ENCODE measurements at regions not wholly inside any gene's neighbourhood (a gene's known extent, or its start where the extent isn't known, plus 50 kb on each side); places are given as distances from the start of the nearest gene placed in this dataset.

GRCh38 chr13:40452038-40452666, 214.3 kb downstream of the FOXO1 start:
- TF ChIP-seq, protein P1, sequence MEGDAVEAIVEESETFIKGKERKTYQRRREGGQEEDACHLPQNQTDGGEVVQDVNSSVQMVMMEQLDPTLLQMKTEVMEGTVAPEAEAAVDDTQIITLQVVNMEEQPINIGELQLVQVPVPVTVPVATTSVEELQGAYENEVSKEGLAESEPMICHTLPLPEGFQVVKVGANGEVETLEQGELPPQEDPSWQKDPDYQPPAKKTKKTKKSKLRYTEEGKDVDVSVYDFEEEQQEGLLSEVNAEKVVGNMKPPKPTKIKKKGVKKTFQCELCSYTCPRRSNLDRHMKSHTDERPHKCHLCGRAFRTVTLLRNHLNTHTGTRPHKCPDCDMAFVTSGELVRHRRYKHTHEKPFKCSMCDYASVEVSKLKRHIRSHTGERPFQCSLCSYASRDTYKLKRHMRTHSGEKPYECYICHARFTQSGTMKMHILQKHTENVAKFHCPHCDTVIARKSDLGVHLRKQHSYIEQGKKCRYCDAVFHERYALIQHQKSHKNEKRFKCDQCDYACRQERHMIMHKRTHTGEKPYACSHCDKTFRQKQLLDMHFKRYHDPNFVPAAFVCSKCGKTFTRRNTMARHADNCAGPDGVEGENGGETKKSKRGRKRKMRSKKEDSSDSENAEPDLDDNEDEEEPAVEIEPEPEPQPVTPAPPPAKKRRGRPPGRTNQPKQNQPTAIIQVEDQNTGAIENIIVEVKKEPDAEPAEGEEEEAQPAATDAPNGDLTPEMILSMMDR (conservative IDR thresholded peaks at IDR 0.05; ENCODE audit: low read depth in 2 of 2): no peak
- TF ChIP-seq, protein P2, sequence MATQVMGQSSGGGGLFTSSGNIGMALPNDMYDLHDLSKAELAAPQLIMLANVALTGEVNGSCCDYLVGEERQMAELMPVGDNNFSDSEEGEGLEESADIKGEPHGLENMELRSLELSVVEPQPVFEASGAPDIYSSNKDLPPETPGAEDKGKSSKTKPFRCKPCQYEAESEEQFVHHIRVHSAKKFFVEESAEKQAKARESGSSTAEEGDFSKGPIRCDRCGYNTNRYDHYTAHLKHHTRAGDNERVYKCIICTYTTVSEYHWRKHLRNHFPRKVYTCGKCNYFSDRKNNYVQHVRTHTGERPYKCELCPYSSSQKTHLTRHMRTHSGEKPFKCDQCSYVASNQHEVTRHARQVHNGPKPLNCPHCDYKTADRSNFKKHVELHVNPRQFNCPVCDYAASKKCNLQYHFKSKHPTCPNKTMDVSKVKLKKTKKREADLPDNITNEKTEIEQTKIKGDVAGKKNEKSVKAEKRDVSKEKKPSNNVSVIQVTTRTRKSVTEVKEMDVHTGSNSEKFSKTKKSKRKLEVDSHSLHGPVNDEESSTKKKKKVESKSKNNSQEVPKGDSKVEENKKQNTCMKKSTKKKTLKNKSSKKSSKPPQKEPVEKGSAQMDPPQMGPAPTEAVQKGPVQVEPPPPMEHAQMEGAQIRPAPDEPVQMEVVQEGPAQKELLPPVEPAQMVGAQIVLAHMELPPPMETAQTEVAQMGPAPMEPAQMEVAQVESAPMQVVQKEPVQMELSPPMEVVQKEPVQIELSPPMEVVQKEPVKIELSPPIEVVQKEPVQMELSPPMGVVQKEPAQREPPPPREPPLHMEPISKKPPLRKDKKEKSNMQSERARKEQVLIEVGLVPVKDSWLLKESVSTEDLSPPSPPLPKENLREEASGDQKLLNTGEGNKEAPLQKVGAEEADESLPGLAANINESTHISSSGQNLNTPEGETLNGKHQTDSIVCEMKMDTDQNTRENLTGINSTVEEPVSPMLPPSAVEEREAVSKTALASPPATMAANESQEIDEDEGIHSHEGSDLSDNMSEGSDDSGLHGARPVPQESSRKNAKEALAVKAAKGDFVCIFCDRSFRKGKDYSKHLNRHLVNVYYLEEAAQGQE (IDR thresholded peaks at IDR 0.05; ENCODE audit: unreplicated experiment): no peak
- TF ChIP-seq ZNF331 (CRISPR knock-in tag; IDR thresholded peaks at IDR 0.05; ENCODE audit: low read depth): no peak

All from GM23338 (cell line).